Activated CD4-positive, alpha-beta T cell treated with anti-CD3 and anti-CD28 coated beads for 36 hours (primary cell): ENCODE measurements at regions not wholly inside any gene's neighbourhood (a gene's known extent, or its start where the extent isn't known, plus 50 kb on each side); places are given as distances from the start of the nearest gene placed in this dataset.

Experiments
- ATAC-seq: fragments of 200-7000 bp; cut with Tn5 transposase; one replicate; pipeline ENCODE4 v1.10.0; 2021; ENCODE audit warnings: mild to moderate bottlenecking, moderate library complexity
- CTCF ChIA-PET: fragments of 350-600 bp; sonication (Branson Sonifier 250); formaldehyde crosslinking; loops from one replicate; lab custom pipeline; 2021; ENCODE audit warnings: antibody characterized with exemption; lab: Charles Lee
- POLR2A ChIA-PET: fragments of 350-600 bp; sonication (Branson Sonifier 250); formaldehyde crosslinking; loops from one replicate; lab custom pipeline; 2021; ENCODE audit warnings: antibody characterized with exemption, inconsistent platforms; lab: Charles Lee
- DNase-seq: peaks from one replicate; pipeline ENCODE4 v3.0.0-alpha.2; 2020
- H3K27ac Mint-ChIP-seq: one replicate; pipeline ENCODE4 v1.8.0; 2021; ENCODE audit warnings: mixed read lengths
- H3K27me3 Mint-ChIP-seq: one replicate; pipeline ENCODE4 v1.8.0; 2021; ENCODE audit warnings: mixed read lengths
- H3K36me3 Mint-ChIP-seq: one replicate; pipeline ENCODE4 v1.8.0; 2021; ENCODE audit warnings: low read depth, mixed read lengths
- H3K4me1 Mint-ChIP-seq: one replicate; pipeline ENCODE4 v1.8.0; 2021; ENCODE audit warnings: mixed read lengths
- H3K4me3 Mint-ChIP-seq: one replicate; pipeline ENCODE4 v1.8.0; 2021; ENCODE audit warnings: mild to moderate bottlenecking, moderate library complexity, mixed read lengths
- H3K9me3 Mint-ChIP-seq: one replicate; pipeline ENCODE4 v1.8.0; 2021; ENCODE audit warnings: low read depth, mixed read lengths
- intact Hi-C, 2 experiments: fragments of 100-400 bp; cut with DNase I in 1 of 2; cut with micrococcal nuclease in 1 of 2; formaldehyde crosslinking; loops; one replicate each; pipeline versions ENCODE4 v1.14.2 to v1.15.1; 2022 to 2024; cut with DNase I, micrococcal nuclease

GRCh38 chr11:42055606-42056005, 596.2 kb upstream of the LRRC4C start:
- Mint-ChIP-seq H3K4me3 (no peak overlapping the region), H3K9me3 (peaks cover 14% of the 10 kb centered on the region), H3K4me1 (no peaks in the 10 kb centered on the region), H3K27me3 (no peaks in the 10 kb centered on the region), H3K27ac (no peak overlapping the region), H3K36me3 (no peaks in the 10 kb centered on the region)
- ChIA-PET POLR2A (no interaction called here), CTCF (no interaction called here)
- no peak for ATAC-seq
- DNase-seq = no peak
- intact Hi-C loops = no loop called here

DNA sequence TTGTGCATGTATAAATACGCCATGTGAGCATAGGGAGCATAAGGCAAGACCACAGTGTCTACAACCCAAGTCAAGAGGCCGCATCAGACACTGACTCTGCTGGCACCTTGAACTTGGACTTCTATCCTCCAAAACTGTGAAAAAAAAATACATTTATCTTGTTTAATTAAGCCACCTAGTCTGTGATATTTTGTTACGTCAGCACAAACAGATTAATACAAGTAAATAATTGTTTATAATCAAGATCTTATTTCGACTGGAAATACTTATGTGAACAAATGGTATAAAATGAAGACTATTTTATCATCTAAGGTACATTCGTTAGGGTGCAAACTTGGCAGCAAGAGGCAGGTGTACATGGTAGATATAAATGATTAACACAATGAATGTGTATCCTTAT, 599.3 kb upstream of the LRRC4C start:
- Mint-ChIP-seq H3K4me3 (no peak overlapping the region), H3K36me3 (no peaks in the 10 kb centered on the region), H3K4me1 (no peaks in the 10 kb centered on the region), H3K27me3 (no peaks in the 10 kb centered on the region), H3K27ac (no peak overlapping the region), H3K9me3 (peaks cover 3% of the 10 kb centered on the region)
- intact Hi-C loops = no loop called here
- ChIA-PET CTCF (no interaction called here), POLR2A (no interaction called here)
- ATAC-seq (no peak), DNase-seq (no peak)

GRCh38 chr11:42065199-42065598, 605.7 kb upstream of the LRRC4C start:
- no peaks in the 10 kb centered on the region for H3K36me3 Mint-ChIP-seq
- no peak overlapping the region for H3K4me3 Mint-ChIP-seq
- intact Hi-C loops = no loop called here
- no peaks in the 10 kb centered on the region for H3K27me3 Mint-ChIP-seq
- H3K9me3 Mint-ChIP-seq = peaks cover 14% of the 10 kb centered on the region
- CTCF ChIA-PET = no interaction called here
- no peak for DNase-seq
- ATAC-seq = no peak
- H3K27ac Mint-ChIP-seq = no peak overlapping the region
- POLR2A ChIA-PET = no interaction called here
- H3K4me1 Mint-ChIP-seq = no peaks in the 10 kb centered on the region

- no peak for ATAC-seq
- no peaks in the 10 kb centered on the region for H3K27me3 Mint-ChIP-seq
- no peak overlapping the region for H3K4me3 Mint-ChIP-seq
- no peaks in the 10 kb centered on the region for H3K4me1 Mint-ChIP-seq
- no peak for DNase-seq
- intact Hi-C loops = no loop called here
- H3K27ac Mint-ChIP-seq = no peak overlapping the region
- POLR2A ChIA-PET = no interaction called here
- CTCF ChIA-PET = no interaction called here
- H3K36me3 Mint-ChIP-seq = no peaks in the 10 kb centered on the region
- peaks cover 14% of the 10 kb centered on the region for H3K9me3 Mint-ChIP-seq
Observed at GRCh38 chr11:42066113-42066512, 606.7 kb upstream of the LRRC4C start.

DNA sequence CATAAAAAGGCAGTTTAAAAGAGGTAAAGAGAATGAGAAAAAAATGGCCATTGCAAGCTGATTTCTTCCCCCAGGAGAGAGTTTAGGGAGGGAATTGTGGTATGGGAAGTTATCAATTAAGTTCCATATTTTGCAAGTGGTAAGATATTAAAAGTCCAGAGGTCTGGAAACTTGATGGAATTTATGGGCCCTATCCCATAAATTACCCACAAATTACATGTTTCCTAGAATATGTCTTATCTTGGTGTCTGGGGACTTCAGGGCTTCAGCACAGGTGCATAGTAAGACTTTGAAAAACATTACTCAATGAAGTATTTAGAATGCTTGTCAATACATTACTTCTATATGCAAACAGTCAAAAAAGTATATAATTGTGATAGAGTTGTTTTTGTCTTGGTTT, 614.9 kb upstream of the LRRC4C start:
- POLR2A ChIA-PET = no interaction called here
- H3K4me1 Mint-ChIP-seq = no peaks in the 10 kb centered on the region
- H3K9me3 Mint-ChIP-seq = peaks cover 7% of the 10 kb centered on the region
- no peaks in the 10 kb centered on the region for H3K36me3 Mint-ChIP-seq
- no peak overlapping the region for H3K27ac Mint-ChIP-seq
- intact Hi-C loops = no loop called here
- CTCF ChIA-PET = no interaction called here
- no peak for ATAC-seq
- no peaks in the 10 kb centered on the region for H3K27me3 Mint-ChIP-seq
- H3K4me3 Mint-ChIP-seq = no peak overlapping the region
- DNase-seq = no peak

DNA sequence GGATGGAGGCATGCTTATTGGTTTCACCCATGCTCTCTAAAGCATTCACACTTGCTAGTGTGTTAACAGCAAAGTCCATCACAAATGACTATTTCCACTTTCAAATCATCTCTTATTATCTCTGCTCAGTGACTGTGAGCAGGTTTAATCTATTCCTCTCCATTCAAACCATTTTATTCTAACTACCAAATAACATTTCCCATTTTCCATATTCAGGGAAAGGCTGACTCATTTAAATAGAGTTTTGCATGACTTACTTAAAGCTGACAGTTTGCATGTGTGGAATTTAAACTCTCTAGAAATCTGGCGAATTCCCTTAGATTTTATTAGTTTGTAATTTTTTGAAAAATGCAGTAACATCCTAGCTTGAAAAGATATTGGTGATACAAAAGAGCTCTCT, 615.7 kb upstream of the LRRC4C start:
- intact Hi-C loops = no loop called here
- Mint-ChIP-seq H3K4me3 (no peak overlapping the region), H3K27me3 (no peaks in the 10 kb centered on the region), H3K4me1 (no peaks in the 10 kb centered on the region), H3K27ac (no peak overlapping the region), H3K9me3 (peaks cover 9% of the 10 kb centered on the region), H3K36me3 (no peaks in the 10 kb centered on the region)
- POLR2A ChIA-PET = no interaction called here
- CTCF ChIA-PET = no interaction called here
- no peak for DNase-seq
- ATAC-seq = no peak

DNA sequence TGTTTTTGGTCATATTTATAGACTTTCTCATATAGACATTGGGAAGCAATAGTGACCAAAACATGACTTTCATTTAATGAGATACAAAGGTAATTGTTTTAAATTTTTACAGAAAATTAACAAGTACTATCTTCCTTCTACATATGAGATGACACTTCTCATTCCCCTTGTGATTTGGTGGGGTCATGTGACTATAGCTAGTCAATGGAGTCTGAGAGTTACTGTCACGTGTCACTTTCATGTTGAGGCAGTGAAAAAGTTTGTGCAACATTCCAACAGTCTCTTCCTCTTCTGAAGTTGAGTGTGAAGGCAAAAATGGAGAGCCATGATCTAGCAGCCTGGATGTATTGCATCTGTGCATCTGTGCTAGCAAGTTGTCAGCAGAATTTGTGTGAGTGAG, 618.3 kb upstream of the LRRC4C start:
- no peaks in the 10 kb centered on the region for H3K4me1 Mint-ChIP-seq
- DNase-seq (no peak), ATAC-seq (no peak)
- no peak overlapping the region for H3K4me3 Mint-ChIP-seq
- POLR2A ChIA-PET = no interaction called here
- H3K36me3 Mint-ChIP-seq = no peaks in the 10 kb centered on the region
- no peak overlapping the region for H3K27ac Mint-ChIP-seq
- intact Hi-C loops = no loop called here
- H3K27me3 Mint-ChIP-seq = no peaks in the 10 kb centered on the region
- CTCF ChIA-PET = no interaction called here
- peaks cover 13% of the 10 kb centered on the region for H3K9me3 Mint-ChIP-seq

DNA sequence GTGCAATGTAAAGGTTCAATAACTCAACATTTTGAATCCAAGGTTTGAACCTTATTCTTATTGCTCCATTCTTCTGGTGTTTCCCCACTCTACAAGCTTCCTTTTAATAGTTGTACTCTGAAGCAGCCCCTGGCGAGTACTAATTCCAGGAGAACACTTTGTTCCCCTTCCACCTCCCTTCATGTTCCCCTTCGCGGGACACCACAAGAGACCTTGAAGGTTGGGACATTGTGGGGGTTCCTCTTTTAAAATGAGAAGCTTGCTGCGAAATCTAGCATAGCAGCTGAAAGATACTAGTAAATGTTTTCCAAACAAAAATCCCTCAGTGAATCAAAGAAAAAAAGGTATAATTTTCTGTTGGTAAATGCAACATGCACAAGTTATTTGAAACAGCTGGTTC, 626.3 kb upstream of the LRRC4C start:
- ChIA-PET POLR2A (no interaction called here), CTCF (no interaction called here)
- DNase-seq (no peak), ATAC-seq (no peak)
- Mint-ChIP-seq H3K36me3 (no peaks in the 10 kb centered on the region), H3K27me3 (no peaks in the 10 kb centered on the region), H3K4me1 (no peaks in the 10 kb centered on the region), H3K9me3 (peaks cover 13% of the 10 kb centered on the region), H3K27ac (no peak overlapping the region), H3K4me3 (no peak overlapping the region)
- intact Hi-C loops = no loop called here

DNA sequence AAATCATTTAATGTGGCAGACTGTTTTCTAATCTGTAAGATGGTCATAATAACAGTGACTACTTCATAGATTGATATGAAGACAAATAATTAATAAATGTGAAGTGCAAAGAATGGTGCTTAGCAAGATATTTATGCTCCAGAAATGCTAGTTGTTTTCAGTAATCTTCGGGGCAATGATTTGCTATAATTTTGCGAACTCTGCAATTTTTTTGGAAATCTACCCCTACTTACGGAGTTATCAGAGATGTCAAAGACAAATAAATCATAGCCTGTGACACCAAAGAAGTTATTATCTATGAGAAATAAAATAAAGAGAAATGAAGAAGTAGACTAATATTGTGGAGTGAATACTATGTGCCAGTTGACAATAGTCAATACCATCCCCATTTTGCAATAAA, 634.1 kb upstream of the LRRC4C start:
- Mint-ChIP-seq H3K9me3 (peaks cover 15% of the 10 kb centered on the region), H3K4me1 (no peaks in the 10 kb centered on the region), H3K4me3 (no peak overlapping the region), H3K27me3 (no peaks in the 10 kb centered on the region), H3K27ac (no peak overlapping the region), H3K36me3 (no peaks in the 10 kb centered on the region)
- intact Hi-C loops = no loop called here
- CTCF ChIA-PET = no interaction called here
- no peak for DNase-seq
- no peak for ATAC-seq
- POLR2A ChIA-PET = no interaction called here

- intact Hi-C loops = no loop called here
- H3K9me3 Mint-ChIP-seq = peaks cover 7% of the 10 kb centered on the region
- H3K4me1 Mint-ChIP-seq = no peaks in the 10 kb centered on the region
- POLR2A ChIA-PET = no interaction called here
- no peak overlapping the region for H3K4me3 Mint-ChIP-seq
- ATAC-seq (no peak), DNase-seq (no peak)
- no peak overlapping the region for H3K27ac Mint-ChIP-seq
- H3K27me3 Mint-ChIP-seq = no peaks in the 10 kb centered on the region
- CTCF ChIA-PET = no interaction called here
- no peaks in the 10 kb centered on the region for H3K36me3 Mint-ChIP-seq
Observed at GRCh38 chr11:42098075-42098474, 638.6 kb upstream of the LRRC4C start.

GRCh38 chr11:42112866-42113265, 653.4 kb upstream of the LRRC4C start:
- Mint-ChIP-seq H3K27me3 (no peaks in the 10 kb centered on the region), H3K36me3 (no peaks in the 10 kb centered on the region), H3K9me3 (peaks cover 12% of the 10 kb centered on the region), H3K27ac (no peak overlapping the region), H3K4me3 (no peak overlapping the region), H3K4me1 (no peaks in the 10 kb centered on the region)
- intact Hi-C loops = no loop called here
- ChIA-PET POLR2A (no interaction called here), CTCF (interaction anchor here (0.6 kb wide), 1 partner anchor 9 kb away, joined by 3 read pairs; no protein-coding TSS in a partner anchor)
- DNase-seq = no peak
- no peak for ATAC-seq

DNA sequence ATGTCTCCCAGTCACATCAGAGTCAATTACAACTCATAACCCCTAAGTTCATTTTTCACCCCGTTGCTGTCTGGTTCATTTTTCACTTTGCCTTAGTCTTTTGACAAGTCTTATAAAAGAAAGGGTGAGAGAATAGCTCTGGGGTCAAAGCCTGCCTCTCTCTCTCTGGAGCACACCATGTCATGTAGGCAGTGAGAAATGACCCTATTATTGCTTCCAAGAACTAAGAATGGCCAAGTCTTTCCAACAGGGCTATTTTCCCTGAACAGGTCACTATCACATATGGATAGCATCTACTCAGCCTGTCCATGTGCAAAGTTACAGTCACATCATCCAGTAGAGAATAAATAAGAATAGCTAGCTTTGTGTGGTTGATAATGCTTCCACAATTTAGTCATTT, 655.5 kb upstream of the LRRC4C start:
- no peak for ATAC-seq
- H3K36me3 Mint-ChIP-seq = no peaks in the 10 kb centered on the region
- H3K27ac Mint-ChIP-seq = no peak overlapping the region
- CTCF ChIA-PET = no interaction called here
- intact Hi-C loops = no loop called here
- DNase-seq = no peak
- POLR2A ChIA-PET = no interaction called here
- no peaks in the 10 kb centered on the region for H3K4me1 Mint-ChIP-seq
- H3K4me3 Mint-ChIP-seq = no peak overlapping the region
- no peaks in the 10 kb centered on the region for H3K27me3 Mint-ChIP-seq
- peaks cover 17% of the 10 kb centered on the region for H3K9me3 Mint-ChIP-seq

GRCh38 chr11:42138454-42138853, 679.0 kb upstream of the LRRC4C start:
- Mint-ChIP-seq H3K9me3 (peaks cover 4% of the 10 kb centered on the region), H3K27me3 (no peaks in the 10 kb centered on the region), H3K4me3 (no peak overlapping the region), H3K36me3 (no peaks in the 10 kb centered on the region), H3K27ac (no peak overlapping the region), H3K4me1 (no peaks in the 10 kb centered on the region)
- no peak for DNase-seq
- ATAC-seq = no peak
- intact Hi-C loops = no loop called here
- ChIA-PET CTCF (no interaction called here), POLR2A (no interaction called here)
